22Rv1 (cell line): ENCODE measurements at regions not wholly inside any gene's neighbourhood (a gene's known extent, or its start where the extent isn't known, plus 50 kb on each side); places are given as distances from the start of the nearest gene placed in this dataset.

ENCODE experiments used
- H3K27ac ChIP-seq: fragments of 450-650 bp; 2 replicates; pipeline ENCODE4 v1.5.1; 2017
- CTCF ChIP-seq: fragments of 450-650 bp; IDR thresholded peaks from 2 replicates; pipeline ENCODE4 v1.5.1; 2017; ENCODE audit warnings: mild to moderate bottlenecking
- ZFX ChIP-seq: fragments of 450-650 bp; IDR thresholded peaks from 2 replicates; pipeline ENCODE4 v1.6.1; 2017; ENCODE audit warnings: antibody characterized with exemption, borderline replicate concordance

- TF ChIP-seq ZFX (no peak), CTCF (no peak)
- H3K27ac ChIP-seq, result no peak overlapping the region
Measured at GRCh38 chr10:125325326-125325725, 165.0 kb upstream of the CTBP2 start.

- TF ChIP-seq ZFX (no peak), CTCF (no peak)
- no peak overlapping the region for H3K27ac ChIP-seq
Measured at GRCh38 chr10:125316436-125316835, 156.1 kb upstream of the CTBP2 start.

GRCh38 chr10:125300937-125301336 is 140.6 kb upstream of the CTBP2 start:
- H3K27ac ChIP-seq, result no peak overlapping the region
- TF ChIP-seq ZFX (no peak), CTCF (no peak)

- no peak overlapping the region for H3K27ac ChIP-seq
- TF ChIP-seq ZFX, result no peak
- no peak for TF ChIP-seq CTCF
Measured at GRCh38 chr10:125299461-125299860, 139.1 kb upstream of the CTBP2 start.

GRCh38 chr10:125296598-125296997 is 136.2 kb upstream of the CTBP2 start:
- no peak overlapping the region for H3K27ac ChIP-seq
- TF ChIP-seq ZFX (no peak), CTCF (no peak)

GRCh38 chr10:125294109-125294508 is 133.7 kb upstream of the CTBP2 start:
- TF ChIP-seq ZFX (no peak), CTCF (no peak)
- H3K27ac ChIP-seq, result no peak overlapping the region

GRCh38 chr10:125291836-125292235 is 131.5 kb upstream of the CTBP2 start:
- H3K27ac ChIP-seq, result no peak overlapping the region

More at GRCh38 chr10:125291836-125292235, 131.5 kb upstream of the CTBP2 start:
- TF ChIP-seq CTCF (no peak), ZFX (no peak)
